HEK293 (cell line): ENCODE measurements at regions not wholly inside any gene's neighbourhood (a gene's known extent, or its start where the extent isn't known, plus 50 kb on each side); places are given as distances from the start of the nearest gene placed in this dataset.

Experiments
- TF ChIP-seq, protein P1 (sequence below): fragments of 450-650 bp; formaldehyde crosslinking; IDR thresholded peaks from 2 replicates; pipeline ENCODE4 v1.5.1; 2016; ENCODE audit warnings: missing biosample characterization, missing genetic modification characterization
- TF ChIP-seq, protein P2 (sequence below): fragments of 450-650 bp; formaldehyde crosslinking; IDR thresholded peaks from 2 replicates; pipeline ENCODE4 v1.5.1; 2016; ENCODE audit warnings: missing biosample characterization, missing genetic modification characterization

DNA sequence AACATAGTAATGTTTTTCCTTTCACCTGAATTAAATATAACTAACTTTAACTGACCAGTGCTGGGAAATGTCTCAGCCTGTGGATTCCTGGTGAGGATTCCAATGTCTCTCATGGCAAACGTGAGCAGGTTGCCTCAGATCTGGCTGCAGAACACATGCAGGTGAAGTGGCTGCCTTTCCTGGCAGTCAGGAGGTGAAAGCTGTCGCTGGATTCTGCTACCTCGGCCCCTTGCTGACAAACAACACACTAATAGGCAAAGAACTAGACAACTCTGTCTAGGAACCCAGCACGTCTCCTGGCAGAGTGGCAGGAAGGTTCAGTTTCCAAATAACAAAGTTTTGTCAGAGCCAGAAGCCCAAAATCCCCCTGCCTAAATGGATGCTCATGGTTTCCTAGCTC is 400.8 kb upstream of the PPP2R3A start:
- TF ChIP-seq, protein P1, sequence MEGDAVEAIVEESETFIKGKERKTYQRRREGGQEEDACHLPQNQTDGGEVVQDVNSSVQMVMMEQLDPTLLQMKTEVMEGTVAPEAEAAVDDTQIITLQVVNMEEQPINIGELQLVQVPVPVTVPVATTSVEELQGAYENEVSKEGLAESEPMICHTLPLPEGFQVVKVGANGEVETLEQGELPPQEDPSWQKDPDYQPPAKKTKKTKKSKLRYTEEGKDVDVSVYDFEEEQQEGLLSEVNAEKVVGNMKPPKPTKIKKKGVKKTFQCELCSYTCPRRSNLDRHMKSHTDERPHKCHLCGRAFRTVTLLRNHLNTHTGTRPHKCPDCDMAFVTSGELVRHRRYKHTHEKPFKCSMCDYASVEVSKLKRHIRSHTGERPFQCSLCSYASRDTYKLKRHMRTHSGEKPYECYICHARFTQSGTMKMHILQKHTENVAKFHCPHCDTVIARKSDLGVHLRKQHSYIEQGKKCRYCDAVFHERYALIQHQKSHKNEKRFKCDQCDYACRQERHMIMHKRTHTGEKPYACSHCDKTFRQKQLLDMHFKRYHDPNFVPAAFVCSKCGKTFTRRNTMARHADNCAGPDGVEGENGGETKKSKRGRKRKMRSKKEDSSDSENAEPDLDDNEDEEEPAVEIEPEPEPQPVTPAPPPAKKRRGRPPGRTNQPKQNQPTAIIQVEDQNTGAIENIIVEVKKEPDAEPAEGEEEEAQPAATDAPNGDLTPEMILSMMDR (tag by site-specific recombination): no peak
- TF ChIP-seq, protein P2, sequence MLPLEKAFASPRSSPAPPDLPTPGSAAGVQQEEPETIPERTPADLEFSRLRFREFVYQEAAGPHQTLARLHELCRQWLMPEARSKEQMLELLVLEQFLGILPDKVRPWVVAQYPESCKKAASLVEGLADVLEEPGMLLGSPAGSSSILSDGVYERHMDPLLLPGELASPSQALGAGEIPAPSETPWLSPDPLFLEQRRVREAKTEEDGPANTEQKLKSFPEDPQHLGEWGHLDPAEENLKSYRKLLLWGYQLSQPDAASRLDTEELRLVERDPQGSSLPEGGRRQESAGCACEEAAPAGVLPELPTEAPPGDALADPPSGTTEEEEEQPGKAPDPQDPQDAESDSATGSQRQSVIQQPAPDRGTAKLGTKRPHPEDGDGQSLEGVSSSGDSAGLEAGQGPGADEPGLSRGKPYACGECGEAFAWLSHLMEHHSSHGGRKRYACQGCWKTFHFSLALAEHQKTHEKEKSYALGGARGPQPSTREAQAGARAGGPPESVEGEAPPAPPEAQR: no peak
